RPMI8226 (cell line): ENCODE measurements at regions not wholly inside any gene's neighbourhood (a gene's known extent, or its start where the extent isn't known, plus 50 kb on each side); places are given as distances from the start of the nearest gene placed in this dataset.
"Not testable (repeated sequence)": the region's sequence is repeated elsewhere in the genome, so short reads cannot be mapped to it uniquely, and the experiment has no call there.

Experiments
- DNase-seq: peaks from one replicate; pipeline ENCODE4 v3.0.0-alpha.2; 2015

- DNase-seq = no peak
Observed at GRCh38 chr2:173673640-173674039, 291.5 kb downstream of the SP3 start.

GRCh38 chr2:173676647-173677046 is 288.5 kb downstream of the SP3 start:
- DNase-seq = no peak

DNA sequence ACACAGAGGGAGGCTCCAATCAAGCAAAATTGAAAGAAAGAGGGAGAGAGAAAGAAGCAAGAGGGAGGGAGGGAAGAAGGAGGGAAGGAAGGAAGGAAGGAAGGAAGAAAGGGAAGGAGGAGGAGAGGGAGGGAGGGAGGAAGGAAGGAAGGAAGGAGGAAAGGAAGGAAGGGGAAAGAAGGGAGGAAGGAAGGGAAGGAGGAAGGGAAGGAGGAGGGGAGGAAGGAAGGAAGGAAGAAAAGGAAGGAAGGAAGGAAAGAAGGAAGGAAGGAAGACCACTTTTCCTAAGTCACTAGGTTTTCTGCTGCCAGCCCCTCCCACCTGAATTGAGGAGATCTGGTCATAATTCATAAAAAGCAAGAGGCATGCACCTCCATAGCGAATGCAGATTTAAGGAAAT is 287.0 kb downstream of the SP3 start:
- no peak for DNase-seq

DNA sequence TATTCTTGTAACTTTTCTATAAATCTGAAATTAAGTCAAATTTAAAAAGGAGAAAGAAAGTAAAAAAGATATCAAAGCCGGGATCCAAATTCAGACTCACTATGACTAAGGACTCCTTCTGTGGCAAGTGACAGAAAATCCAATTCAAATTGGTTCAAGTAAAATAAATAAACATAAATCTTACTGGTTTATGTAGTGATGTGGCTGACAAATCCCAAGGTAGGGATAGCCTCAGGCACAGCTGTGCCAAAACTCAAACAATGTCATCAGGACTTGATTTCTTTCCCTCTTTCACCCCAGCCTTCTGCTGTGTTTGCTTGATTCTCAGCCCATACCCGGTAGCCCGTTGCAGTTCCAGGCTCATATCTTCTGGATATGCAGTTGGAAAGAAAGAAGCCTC is 284.6 kb downstream of the SP3 start:
- no peak for DNase-seq

- DNase-seq = no peak
Observed at GRCh38 chr2:173681881-173682650, 283.1 kb downstream of the SP3 start.

- no peak for DNase-seq
Observed at GRCh38 chr2:173684896-173685459, 280.2 kb downstream of the SP3 start.

DNA sequence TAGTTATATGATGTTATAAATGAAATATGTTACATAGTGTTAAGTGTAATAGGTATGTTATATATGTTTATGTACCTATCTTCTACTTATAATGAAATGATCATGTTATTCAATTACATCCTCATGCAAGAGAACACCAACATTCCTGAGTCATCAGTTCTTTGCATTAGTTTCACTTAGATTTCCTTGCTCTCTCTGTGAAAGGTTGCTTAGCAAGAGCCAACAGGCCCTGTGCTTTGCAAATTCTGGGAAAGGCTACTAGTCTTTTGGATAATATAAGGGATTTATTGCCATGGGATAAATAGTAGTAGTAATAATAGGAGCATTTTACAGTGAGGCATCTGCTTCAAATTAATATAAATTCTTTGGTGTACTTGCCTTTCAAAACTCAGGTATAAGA is 274.8 kb downstream of the SP3 start:
- DNase-seq = no peak

GRCh38 chr2:173692068-173692467 is 273.1 kb downstream of the SP3 start:
- DNase-seq = no peak

- DNase-seq = no peak
Observed at GRCh38 chr2:173693044-173693589, 272.1 kb downstream of the SP3 start.

DNA sequence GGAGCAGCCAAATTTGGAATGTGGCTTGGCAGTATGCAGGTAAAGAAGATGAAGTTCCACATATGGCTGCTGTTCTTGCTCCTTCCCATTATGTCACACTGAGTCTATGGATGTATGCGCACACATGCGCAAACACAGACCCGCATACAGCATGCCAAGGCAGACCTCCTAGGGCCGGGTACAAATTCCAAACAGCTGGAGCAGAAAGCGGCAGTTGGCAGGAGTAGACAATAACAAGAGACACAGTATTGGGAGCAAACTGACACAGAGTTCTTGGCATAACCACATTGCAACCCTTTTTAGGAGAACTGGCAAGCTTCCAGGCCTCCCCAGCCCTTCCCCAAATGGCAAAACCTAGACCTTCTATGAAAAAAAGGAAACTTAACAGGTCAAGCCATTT is 268.9 kb downstream of the SP3 start:
- no peak for DNase-seq

GRCh38 chr2:173697929-173698328 is 267.2 kb downstream of the SP3 start:
- no peak for DNase-seq

DNA sequence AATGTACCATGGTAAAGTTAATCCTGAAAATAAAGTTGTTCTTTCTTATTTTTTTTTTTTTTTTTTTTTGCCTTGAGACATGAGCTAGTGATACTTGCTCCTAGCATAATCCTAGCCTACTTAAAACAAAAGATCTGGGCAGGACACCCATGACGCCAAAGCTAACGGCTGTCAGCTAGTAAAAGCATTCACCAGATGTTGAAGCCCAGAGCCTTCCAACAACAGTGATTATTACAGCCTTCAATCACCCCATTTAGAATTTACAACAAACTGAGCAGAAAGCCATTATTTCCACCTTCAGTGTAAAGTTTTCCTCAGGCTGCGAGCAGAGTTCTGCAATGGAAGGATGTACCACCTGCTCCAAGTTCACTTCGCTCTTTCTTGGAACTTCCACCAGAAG is 259.5 kb downstream of the SP3 start:
- DNase-seq = no peak

DNA sequence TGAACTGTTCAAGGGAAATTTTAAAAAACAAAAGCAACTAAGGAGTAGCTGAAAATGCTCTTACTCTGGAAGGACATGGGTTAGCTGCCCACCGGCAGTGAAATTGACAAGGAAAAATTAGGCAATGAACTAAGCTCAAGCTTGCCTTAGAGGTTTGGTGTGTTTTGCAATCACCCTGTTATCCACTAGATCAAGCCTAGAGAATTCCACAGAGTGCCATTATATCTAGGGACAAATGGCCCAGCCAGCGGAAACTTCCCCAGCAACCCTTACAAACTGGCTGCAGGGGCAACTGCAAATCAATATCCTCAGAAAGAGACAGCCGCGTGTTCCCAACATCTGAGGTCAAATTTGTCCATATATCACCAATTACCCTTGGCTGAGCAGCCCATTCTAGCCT is 258.2 kb downstream of the SP3 start:
- no peak for DNase-seq

DNA sequence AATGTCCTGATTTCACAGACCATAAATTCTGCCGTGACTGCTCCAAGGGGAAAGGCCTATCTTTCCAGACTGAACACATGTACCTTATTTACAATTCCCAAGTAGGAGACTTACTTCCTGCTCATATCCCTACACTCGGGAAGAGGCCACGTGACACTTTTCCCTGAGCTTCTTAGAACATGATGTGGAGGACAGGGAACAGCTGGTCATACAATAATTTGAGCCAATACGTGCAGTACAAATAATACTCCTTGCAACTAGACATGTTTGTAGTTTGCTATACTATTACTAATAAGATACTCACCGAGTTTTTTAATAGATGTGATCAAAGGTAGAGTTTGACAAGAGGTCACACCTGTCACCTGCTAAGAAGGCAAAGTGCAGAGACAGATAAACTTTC is 256.4 kb downstream of the SP3 start:
- no peak for DNase-seq

DNA sequence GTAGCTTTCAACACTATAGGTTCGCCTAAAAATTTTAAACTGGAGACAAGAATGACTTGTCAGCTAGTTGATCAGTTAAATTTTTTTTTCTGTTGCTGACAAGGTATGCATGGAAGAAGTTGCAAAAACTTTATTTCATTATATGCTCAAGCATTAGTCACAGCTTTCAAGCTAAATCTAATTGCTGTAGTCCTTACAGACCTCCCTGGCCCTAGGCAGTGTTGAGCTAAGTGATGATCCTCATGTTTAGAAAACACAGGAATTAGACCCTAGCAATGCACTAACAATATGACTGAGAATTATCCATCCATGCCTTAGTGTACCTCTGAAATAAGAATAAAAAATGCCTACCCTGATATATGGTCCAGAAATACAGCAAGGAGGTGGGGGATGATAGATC is 253.4 kb downstream of the SP3 start:
- no peak for DNase-seq

GRCh38 chr2:173713904-173714555 is 251.1 kb downstream of the SP3 start:
- no peak for DNase-seq

GRCh38 chr2:173715441-173715840 is 249.7 kb downstream of the SP3 start:
- no peak for DNase-seq

GRCh38 chr2:173716458-173717052 is 248.6 kb downstream of the SP3 start:
- DNase-seq = no peak

DNA sequence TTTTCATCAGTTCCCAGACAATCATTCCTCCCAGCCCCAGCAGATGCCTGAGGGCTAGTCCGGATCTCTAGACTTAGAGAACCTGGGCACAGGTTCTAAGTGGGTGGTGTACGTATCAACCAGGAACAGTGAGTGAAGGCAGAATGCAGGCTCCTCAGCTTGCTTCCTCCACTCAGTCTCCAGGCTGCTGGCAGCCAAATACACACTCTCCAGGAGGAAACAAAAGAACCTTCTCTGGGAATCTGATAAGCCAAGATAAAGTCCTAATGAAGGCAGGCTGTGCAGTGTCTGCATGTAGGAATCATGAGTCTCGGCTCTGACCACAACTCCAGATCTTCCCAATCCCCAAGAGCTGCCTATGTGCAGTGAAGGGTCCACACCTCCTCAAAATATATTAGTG is 245.7 kb downstream of the SP3 start:
- no peak for DNase-seq

DNA sequence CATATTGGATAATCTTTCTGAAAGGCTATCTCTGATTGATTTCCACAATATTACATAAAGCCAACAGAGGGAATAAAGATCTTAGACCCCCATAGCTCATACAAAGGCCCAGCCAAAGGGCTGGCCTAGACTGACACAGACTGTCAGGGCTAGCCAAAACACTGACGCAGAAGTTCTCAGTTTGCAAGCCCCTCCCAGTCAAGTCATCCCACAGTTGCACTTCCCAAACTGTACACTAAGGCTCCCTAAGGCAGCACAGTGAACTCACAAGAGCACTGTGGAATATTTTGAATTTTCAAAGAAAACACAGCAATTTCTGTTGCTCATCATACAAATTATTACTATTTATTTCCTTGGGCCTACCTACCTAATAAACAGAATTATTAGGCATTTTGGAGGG is 244.9 kb downstream of the SP3 start:
- no peak for DNase-seq

- DNase-seq = no peak
Observed at GRCh38 chr2:173734797-173735196, 230.4 kb downstream of the SP3 start.

GRCh38 chr2:173737954-173738575 is 227.1 kb downstream of the SP3 start:
- not testable (repeated sequence) for DNase-seq

DNA sequence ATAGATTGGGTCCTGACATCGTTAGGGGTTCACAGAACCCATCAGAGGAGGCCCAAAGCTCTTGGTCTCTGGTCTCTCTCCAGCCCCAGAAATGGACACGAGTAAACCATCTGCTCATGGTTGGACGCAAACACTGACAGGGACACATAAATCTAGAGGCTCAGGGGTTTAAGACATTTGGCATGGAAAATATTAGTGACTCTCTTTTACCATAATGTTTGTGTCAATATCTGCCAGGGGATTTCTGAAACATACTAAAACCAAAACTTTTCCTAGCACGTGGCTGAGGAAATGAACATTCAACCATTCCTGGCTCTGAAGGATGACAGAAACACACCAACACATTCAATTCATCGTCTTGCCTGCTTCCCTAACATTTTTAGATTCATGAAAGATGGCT is 226.2 kb downstream of the SP3 start:
- no peak for DNase-seq
